HL-60 (cell line): ENCODE measurements at regions not wholly inside any gene's neighbourhood (a gene's known extent, or its start where the extent isn't known, plus 50 kb on each side); places are given as distances from the start of the nearest gene placed in this dataset.

Experiments used
- DNase-seq, 2 experiments: peaks; one replicate each; pipeline ENCODE4 v3.0.0-alpha.2; 2010 to 2020; ENCODE audit warnings: low read depth in 1 of 2, low spot score in 1 of 2
- H3K27ac ChIP-seq: fragments of 250-450 bp; sonication (Bioruptor Pico); replicated peaks from 2 replicates; pipeline ENCODE4 v1.5.1; 2020; ENCODE audit warnings: mild to moderate bottlenecking, moderate library complexity
- H3K27me3 ChIP-seq: fragments of 250-450 bp; sonication (Bioruptor Pico); 2 replicates; pipeline ENCODE4 v1.5.1; 2021; ENCODE audit warnings: mild to moderate bottlenecking, moderate library complexity; ENCODE audit not compliant: insufficient read depth, poor library complexity, severe bottlenecking
- H3K4me3 ChIP-seq: replicated peaks from 2 replicates; pipeline ENCODE4 v1.5.1; 2011; ENCODE audit warnings: mild to moderate bottlenecking, control low read depth, low read length; ENCODE audit not compliant: insufficient read depth
- GABPA ChIP-seq: IDR thresholded peaks from 2 replicates; pipeline ENCODE4 v1.6.1; 2012; ENCODE audit warnings: low read depth
- POLR2AphosphoS5 ChIP-seq: IDR thresholded peaks from 2 replicates; pipeline ENCODE4 v1.6.1; 2012; ENCODE audit warnings: low read depth
- SPI1 ChIP-seq: IDR thresholded peaks from 2 replicates; pipeline ENCODE4 v1.6.1; 2012; ENCODE audit warnings: low read depth, mild to moderate bottlenecking, borderline replicate concordance
- TF ChIP-seq, protein P1 (sequence below): IDR thresholded peaks from one replicate; pipeline ENCODE4 v1.5.1; 2011; ENCODE audit warnings: low read length, control low read depth, inconsistent platforms; ENCODE audit not compliant: insufficient read depth
- TF ChIP-seq, protein P2 (sequence below): IDR thresholded peaks from 2 replicates; pipeline ENCODE4 v1.6.1; 2012; ENCODE audit warnings: low read depth; ENCODE audit not compliant: insufficient replicate concordance

DNA sequence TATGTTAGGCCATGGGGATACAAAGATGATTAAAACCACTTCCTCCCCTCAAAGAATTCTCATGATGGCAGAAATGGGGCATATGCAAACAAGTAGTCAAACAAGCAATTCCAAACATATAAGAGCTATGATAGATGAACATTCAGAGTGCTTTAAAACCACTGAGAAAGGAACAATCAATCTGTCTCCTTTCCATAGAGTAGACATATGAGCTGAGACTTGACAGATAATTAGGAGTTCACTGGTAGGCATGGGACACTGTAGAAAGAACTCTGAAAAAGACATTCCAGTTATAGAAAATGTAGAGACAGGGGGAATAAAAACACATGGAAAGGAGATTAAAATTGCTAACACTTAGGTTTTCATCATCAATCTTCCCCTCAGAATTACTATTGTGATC is 372.8 kb downstream of the KLHL4 start:
- no peak for DNase-seq
- no peak overlapping the region for H3K27ac ChIP-seq
- no peak overlapping the region for H3K4me3 ChIP-seq
- no peaks in the 10 kb centered on the region for H3K27me3 ChIP-seq
- TF ChIP-seq, protein P1, sequence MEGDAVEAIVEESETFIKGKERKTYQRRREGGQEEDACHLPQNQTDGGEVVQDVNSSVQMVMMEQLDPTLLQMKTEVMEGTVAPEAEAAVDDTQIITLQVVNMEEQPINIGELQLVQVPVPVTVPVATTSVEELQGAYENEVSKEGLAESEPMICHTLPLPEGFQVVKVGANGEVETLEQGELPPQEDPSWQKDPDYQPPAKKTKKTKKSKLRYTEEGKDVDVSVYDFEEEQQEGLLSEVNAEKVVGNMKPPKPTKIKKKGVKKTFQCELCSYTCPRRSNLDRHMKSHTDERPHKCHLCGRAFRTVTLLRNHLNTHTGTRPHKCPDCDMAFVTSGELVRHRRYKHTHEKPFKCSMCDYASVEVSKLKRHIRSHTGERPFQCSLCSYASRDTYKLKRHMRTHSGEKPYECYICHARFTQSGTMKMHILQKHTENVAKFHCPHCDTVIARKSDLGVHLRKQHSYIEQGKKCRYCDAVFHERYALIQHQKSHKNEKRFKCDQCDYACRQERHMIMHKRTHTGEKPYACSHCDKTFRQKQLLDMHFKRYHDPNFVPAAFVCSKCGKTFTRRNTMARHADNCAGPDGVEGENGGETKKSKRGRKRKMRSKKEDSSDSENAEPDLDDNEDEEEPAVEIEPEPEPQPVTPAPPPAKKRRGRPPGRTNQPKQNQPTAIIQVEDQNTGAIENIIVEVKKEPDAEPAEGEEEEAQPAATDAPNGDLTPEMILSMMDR = no peak
- TF ChIP-seq GABPA = no peak
- TF ChIP-seq POLR2AphosphoS5 = no peak
- no peak for TF ChIP-seq SPI1
- TF ChIP-seq, protein P2, sequence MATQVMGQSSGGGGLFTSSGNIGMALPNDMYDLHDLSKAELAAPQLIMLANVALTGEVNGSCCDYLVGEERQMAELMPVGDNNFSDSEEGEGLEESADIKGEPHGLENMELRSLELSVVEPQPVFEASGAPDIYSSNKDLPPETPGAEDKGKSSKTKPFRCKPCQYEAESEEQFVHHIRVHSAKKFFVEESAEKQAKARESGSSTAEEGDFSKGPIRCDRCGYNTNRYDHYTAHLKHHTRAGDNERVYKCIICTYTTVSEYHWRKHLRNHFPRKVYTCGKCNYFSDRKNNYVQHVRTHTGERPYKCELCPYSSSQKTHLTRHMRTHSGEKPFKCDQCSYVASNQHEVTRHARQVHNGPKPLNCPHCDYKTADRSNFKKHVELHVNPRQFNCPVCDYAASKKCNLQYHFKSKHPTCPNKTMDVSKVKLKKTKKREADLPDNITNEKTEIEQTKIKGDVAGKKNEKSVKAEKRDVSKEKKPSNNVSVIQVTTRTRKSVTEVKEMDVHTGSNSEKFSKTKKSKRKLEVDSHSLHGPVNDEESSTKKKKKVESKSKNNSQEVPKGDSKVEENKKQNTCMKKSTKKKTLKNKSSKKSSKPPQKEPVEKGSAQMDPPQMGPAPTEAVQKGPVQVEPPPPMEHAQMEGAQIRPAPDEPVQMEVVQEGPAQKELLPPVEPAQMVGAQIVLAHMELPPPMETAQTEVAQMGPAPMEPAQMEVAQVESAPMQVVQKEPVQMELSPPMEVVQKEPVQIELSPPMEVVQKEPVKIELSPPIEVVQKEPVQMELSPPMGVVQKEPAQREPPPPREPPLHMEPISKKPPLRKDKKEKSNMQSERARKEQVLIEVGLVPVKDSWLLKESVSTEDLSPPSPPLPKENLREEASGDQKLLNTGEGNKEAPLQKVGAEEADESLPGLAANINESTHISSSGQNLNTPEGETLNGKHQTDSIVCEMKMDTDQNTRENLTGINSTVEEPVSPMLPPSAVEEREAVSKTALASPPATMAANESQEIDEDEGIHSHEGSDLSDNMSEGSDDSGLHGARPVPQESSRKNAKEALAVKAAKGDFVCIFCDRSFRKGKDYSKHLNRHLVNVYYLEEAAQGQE = no peak

DNA sequence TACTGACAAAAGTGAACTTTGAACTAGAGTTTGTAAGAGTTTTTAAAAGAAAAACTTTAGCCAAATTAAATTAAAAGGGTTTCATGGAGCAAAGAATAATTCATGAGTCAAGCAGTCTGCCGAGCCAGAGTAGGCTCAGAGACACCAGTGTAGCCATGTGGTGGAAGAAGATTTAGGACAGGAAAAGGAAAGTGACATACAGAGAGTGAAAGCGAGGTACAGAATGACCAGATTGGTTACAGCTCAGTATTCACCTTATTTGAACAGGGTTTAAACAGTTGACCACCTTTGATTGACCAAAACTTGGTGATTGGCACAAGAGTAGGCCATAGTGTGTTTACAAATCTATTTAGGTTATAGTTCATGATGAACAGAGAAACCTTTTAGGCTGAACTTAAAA is 377.8 kb downstream of the KLHL4 start:
- H3K4me3 ChIP-seq = no peak overlapping the region
- DNase-seq = no peak
- no peak for TF ChIP-seq POLR2AphosphoS5
- TF ChIP-seq, protein P2 = no peak
- no peak for TF ChIP-seq GABPA
- TF ChIP-seq, protein P1 = no peak
- no peak for TF ChIP-seq SPI1
- no peaks in the 10 kb centered on the region for H3K27me3 ChIP-seq
- H3K27ac ChIP-seq = no peak overlapping the region

DNA sequence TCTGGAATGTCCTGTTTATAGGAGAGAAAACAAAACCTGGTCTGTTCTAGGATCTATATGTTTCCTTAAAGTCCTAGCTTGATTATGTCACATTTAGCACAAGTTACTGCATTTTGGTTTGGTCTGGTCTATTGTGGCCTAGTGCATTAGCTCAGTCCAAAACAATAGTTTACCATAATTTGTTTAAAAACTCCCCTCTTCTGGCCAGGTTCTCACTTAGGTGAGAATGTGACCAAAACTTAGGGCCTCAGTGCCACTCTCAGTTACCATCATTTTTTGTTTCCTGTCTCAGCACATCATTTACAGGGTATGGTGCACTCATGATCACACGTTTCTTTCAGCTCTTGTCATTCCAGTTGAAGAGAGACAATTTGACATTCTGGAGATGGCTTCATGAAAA is 378.5 kb downstream of the KLHL4 start:
- TF ChIP-seq, protein P2 = no peak
- TF ChIP-seq GABPA (no peak), POLR2AphosphoS5 (no peak), SPI1 (no peak)
- TF ChIP-seq, protein P1 = no peak
- Histone ChIP-seq H3K27ac (no peak overlapping the region), H3K27me3 (no peaks in the 10 kb centered on the region), H3K4me3 (no peak overlapping the region)
- DNase-seq = no peak
